Gastrocnemius medialis (tissue), 4 donors: ENCODE measurements at regions not wholly inside any gene's neighbourhood (a gene's known extent, or its start where the extent isn't known, plus 50 kb on each side); places are given as distances from the start of the nearest gene placed in this dataset.

ENCODE experiments used
- CTCF ChIP-seq, 5 experiments: fragments of 450-650 bp in 3 of 5; fragments of 200-600 bp in 2 of 5; sonication (generic) in 2 of 5; IDR thresholded peaks in 4 of 5; conservative IDR thresholded peaks in 1 of 5; 1 replicate in 4 of 5; 2 replicates in 1 of 5; pipeline ENCODE4 v1.5.1; 2016 to 2019; ENCODE audit warnings: antibody characterized with exemption in 5 of 5, mild to moderate bottlenecking in 3 of 5, moderate library complexity in 3 of 5
- POLR2A ChIP-seq, 2 donors: fragments of 450-650 bp; IDR thresholded peaks; one replicate each; pipeline ENCODE4 v1.6.1; 2017; ENCODE audit warnings: antibody characterized with exemption in 2 of 2, mild to moderate bottlenecking in 2 of 2, moderate library complexity in 2 of 2

DNA sequence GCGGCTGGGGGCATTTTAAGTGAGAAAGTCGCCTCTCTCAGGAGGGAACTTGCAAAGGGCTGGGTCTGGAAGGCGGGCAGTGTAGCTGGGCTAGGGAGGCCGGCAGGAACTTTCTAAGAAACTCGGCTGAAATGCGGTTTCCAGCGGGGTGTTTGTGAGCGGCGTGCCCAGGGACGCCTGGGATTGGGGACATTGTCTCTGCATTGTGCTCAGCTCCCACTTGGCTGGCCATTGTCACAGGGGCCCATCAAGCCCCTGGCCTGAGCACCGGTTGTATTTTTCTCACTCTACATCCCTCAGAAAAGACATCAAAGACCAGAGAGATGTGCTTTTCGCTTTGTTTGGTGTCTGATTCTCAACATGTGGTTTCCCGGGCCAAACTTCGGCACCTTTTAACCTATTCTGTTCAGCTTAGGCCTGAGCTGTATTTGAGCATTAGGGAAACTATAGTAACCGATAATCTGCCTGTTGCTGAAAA, 291.1 kb upstream of the IRX3 start:
- TF ChIP-seq CTCF (IDR thresholded peaks at IDR 0.05 in 4 of 5, conservative IDR thresholded peaks at IDR 0.05 in 1 of 5) (no peak), POLR2A (IDR thresholded peaks at IDR 0.05) (no peak)
